Natural killer cell treated with Interleukin-12 subunit alpha and Interleukin-12 subunit beta and Interleukin-15 and Interleukin-18, amount 100 ng/mL, for 72 hours (primary cell): ENCODE measurements at regions not wholly inside any gene's neighbourhood (a gene's known extent, or its start where the extent isn't known, plus 50 kb on each side); places are given as distances from the start of the nearest gene placed in this dataset.

Experiments used
- ATAC-seq, 2 donors: fragments of 150-1000 bp; cut with Tn5 transposase in 1 of 2; sonication (Bioruptor Pico), chemical (Tn5 transposase) in 1 of 2; 2 replicates each; pipeline ENCODE4 v1.10.0; 2021
- DNase-seq: peaks from one replicate; pipeline ENCODE4 v3.0.0; 2022; ENCODE audit warnings: low spot score
- H3K27ac Mint-ChIP-seq, 2 donors: 1 replicate in 1 of 2; 2 replicates in 1 of 2; pipeline ENCODE4 v1.8.0; 2022; ENCODE audit warnings: mixed read lengths in 2 of 2, mild to moderate bottlenecking in 1 of 2, moderate library complexity in 1 of 2
- H3K27me3 Mint-ChIP-seq, 2 donors: 1 replicate in 1 of 2; 2 replicates in 1 of 2; pipeline ENCODE4 v1.8.0; 2022; ENCODE audit warnings: mixed read lengths in 2 of 2
- H3K36me3 Mint-ChIP-seq: one replicate; pipeline ENCODE4 v1.8.0; 2022; ENCODE audit warnings: mixed read lengths
- H3K4me1 Mint-ChIP-seq, 2 donors: 1 replicate in 1 of 2; 2 replicates in 1 of 2; pipeline ENCODE4 v1.8.0; 2022; ENCODE audit warnings: low read depth in 2 of 2, mixed read lengths in 2 of 2, mild to moderate bottlenecking in 1 of 2
- H3K4me3 Mint-ChIP-seq: one replicate; pipeline ENCODE4 v1.8.0; 2022; ENCODE audit warnings: mixed read lengths
- H3K9me3 Mint-ChIP-seq: 2 replicates; pipeline ENCODE4 v1.8.0; 2022; ENCODE audit warnings: mixed read lengths

GRCh38 chr1:181142096-181142958 is 53.8 kb downstream of the IER5 start:
- ATAC-seq (peak; percentile 88 to 89), DNase-seq (peak; percentile 90)
- Mint-ChIP-seq H3K9me3 (no peaks in the 10 kb centered on the region), H3K4me1 (peaks cover 53 to 66% of the 10 kb centered on the region in 2 donors), H3K27me3 (peaks cover 0 to 8% of the 10 kb centered on the region in 2 donors), H3K27ac (peak overlapping the region; percentile 84 to 85), H3K4me3 (peak overlapping the region; percentile 70), H3K36me3 (no peaks in the 10 kb centered on the region)

DNA sequence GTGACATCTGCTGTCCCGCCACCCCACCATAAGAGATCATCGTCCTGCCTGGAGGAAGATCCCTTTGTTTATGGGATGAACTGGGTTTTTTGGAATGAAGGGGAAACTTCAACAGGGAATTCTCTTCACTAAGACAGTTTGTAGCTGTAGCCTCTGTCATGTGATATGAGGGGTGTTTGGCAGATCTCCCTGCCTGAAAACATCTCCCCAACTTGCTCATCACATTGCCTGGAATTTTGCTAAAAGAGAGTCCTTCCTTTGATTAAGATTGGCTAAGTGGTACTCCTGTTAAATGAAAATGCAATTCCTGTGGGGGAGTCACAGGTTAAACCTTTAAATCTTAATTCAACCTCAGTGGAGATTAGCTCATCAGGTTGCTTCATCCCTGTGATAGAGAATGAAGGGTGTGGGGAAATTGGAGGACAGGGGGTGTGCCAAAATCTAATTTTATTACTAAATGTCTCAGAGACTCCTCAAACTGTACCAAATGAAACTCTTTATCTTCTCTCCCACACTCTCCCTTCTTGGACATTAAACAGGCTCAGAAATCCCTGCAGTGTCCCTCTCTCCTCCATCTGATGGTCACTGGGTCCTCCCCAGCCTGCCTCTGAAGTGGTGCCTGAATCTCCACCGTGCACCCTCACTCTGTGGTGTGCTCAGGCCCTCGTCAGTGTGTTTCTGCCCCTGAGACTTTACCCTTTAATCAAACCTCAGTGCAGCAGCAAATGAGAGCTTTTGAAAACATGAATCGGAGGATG is 54.8 kb downstream of the IER5 start:
- DNase-seq (no peak), ATAC-seq (no peak)
- Mint-ChIP-seq H3K36me3 (no peaks in the 10 kb centered on the region), H3K27me3 (peaks cover 0 to 8% of the 10 kb centered on the region in 2 donors), H3K27ac (peak overlapping the region; percentile 44 to 85), H3K9me3 (no peaks in the 10 kb centered on the region), H3K4me1 (peaks cover 50 to 64% of the 10 kb centered on the region in 2 donors), H3K4me3 (no peak overlapping the region)

- no peak for DNase-seq
- no peaks in the 10 kb centered on the region for H3K9me3 Mint-ChIP-seq
- ATAC-seq = no peak
- peaks cover 0 to 8% of the 10 kb centered on the region in 2 donors for H3K27me3 Mint-ChIP-seq
- peak overlapping the region; percentile 44 to 85 for H3K27ac Mint-ChIP-seq
- no peaks in the 10 kb centered on the region for H3K36me3 Mint-ChIP-seq
- H3K4me1 Mint-ChIP-seq = peaks cover 49 to 64% of the 10 kb centered on the region in 2 donors
- no peak overlapping the region for H3K4me3 Mint-ChIP-seq
Measured at GRCh38 chr1:181144238-181144637, 55.7 kb downstream of the IER5 start.

DNA sequence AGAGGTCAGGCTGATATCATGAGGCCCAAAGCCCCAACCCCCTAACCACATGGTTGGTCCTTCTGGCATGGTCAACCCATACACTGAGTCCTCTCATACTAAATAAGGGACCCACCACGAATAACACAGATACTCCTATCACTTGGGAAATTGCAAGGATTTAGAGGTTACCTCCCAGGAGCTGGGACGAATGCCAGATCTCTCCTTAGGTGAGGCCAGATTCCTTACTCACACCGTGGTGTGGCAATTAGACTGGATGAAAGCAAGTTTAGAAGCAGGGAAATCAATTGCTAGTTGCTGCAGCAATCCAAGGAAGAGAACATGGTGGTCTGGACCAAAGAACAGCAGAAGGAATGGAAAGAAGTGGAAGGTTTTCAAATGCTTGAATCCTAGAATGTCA is 60.1 kb downstream of the IER5 start:
- Mint-ChIP-seq H3K4me3 (peak overlapping the region; percentile 70), H3K27me3 (peaks cover 0 to 4% of the 10 kb centered on the region in 2 donors), H3K27ac (peak overlapping the region; percentile 46 to 85), H3K36me3 (no peaks in the 10 kb centered on the region), H3K4me1 (peaks cover 39 to 54% of the 10 kb centered on the region in 2 donors), H3K9me3 (no peaks in the 10 kb centered on the region)
- ATAC-seq (no peak), DNase-seq (no peak)

- peak overlapping the region; percentile 46 to 85 for H3K27ac Mint-ChIP-seq
- no peaks in the 10 kb centered on the region for H3K36me3 Mint-ChIP-seq
- no peaks in the 10 kb centered on the region for H3K27me3 Mint-ChIP-seq
- H3K4me3 Mint-ChIP-seq = peak overlapping the region; percentile 70
- peaks cover 34 to 47% of the 10 kb centered on the region in 2 donors for H3K4me1 Mint-ChIP-seq
- ATAC-seq = peak; percentile 93
- peak; percentile 85 for DNase-seq
- H3K9me3 Mint-ChIP-seq = no peaks in the 10 kb centered on the region
Measured at GRCh38 chr1:181149326-181150125, 61.0 kb downstream of the IER5 start.

GRCh38 chr1:181150273-181150672 is 61.8 kb downstream of the IER5 start:
- H3K36me3 Mint-ChIP-seq = no peaks in the 10 kb centered on the region
- no peak for DNase-seq
- peaks cover 34 to 47% of the 10 kb centered on the region in 2 donors for H3K4me1 Mint-ChIP-seq
- no peaks in the 10 kb centered on the region for H3K9me3 Mint-ChIP-seq
- H3K27me3 Mint-ChIP-seq = no peaks in the 10 kb centered on the region
- H3K27ac Mint-ChIP-seq = peak overlapping the region in 1 of 2 donors; percentile 24
- no peak for ATAC-seq
- no peak overlapping the region for H3K4me3 Mint-ChIP-seq

GRCh38 chr1:181150842-181151241 is 62.3 kb downstream of the IER5 start:
- no peaks in the 10 kb centered on the region for H3K9me3 Mint-ChIP-seq

GRCh38 chr1:181151378-181152326 is 63.2 kb downstream of the IER5 start:
- H3K4me3 Mint-ChIP-seq = peak overlapping the region; percentile 21
- peak; percentile 59 to 71 for ATAC-seq
- H3K9me3 Mint-ChIP-seq = no peaks in the 10 kb centered on the region
- no peaks in the 10 kb centered on the region for H3K27me3 Mint-ChIP-seq
- no peaks in the 10 kb centered on the region for H3K36me3 Mint-ChIP-seq
- H3K27ac Mint-ChIP-seq = peak overlapping the region; percentile 5 to 55
- peaks cover 34 to 47% of the 10 kb centered on the region in 2 donors for H3K4me1 Mint-ChIP-seq
- no peak for DNase-seq

More at GRCh38 chr1:181150842-181151241, 62.3 kb downstream of the IER5 start:
- Mint-ChIP-seq H3K27ac (peak overlapping the region in 1 of 2 donors; percentile 24), H3K4me1 (peaks cover 34 to 47% of the 10 kb centered on the region in 2 donors), H3K36me3 (no peaks in the 10 kb centered on the region), H3K27me3 (no peaks in the 10 kb centered on the region), H3K4me3 (no peak overlapping the region)
- DNase-seq (no peak), ATAC-seq (no peak)

GRCh38 chr1:181152892-181153633 is 64.6 kb downstream of the IER5 start:
- no peak for DNase-seq

DNA sequence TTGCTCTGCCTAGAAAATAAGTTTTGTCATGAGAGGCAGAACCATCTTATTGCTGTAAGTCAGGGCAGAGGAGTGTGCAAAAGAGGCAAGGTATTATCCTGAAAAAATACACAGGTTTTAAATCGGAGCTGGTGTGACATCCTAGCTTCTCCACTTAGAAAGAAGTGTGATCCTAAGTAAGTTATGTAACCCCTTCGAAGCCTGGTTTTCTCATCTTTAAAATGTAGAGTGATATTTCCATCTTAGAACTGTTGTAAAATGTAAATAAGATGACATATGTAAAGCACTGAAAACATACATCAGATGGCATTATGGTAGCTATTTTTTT is 65.1 kb downstream of the IER5 start:
- Mint-ChIP-seq H3K4me1 (peaks cover 27 to 35% of the 10 kb centered on the region in 2 donors), H3K4me3 (no peak overlapping the region), H3K27me3 (peaks cover 4 to 8% of the 10 kb centered on the region in 2 donors), H3K9me3 (no peaks in the 10 kb centered on the region), H3K27ac (no peak overlapping the region), H3K36me3 (no peaks in the 10 kb centered on the region)
- ATAC-seq (no peak), DNase-seq (no peak)

More at GRCh38 chr1:181152892-181153633, 64.6 kb downstream of the IER5 start:
- ATAC-seq = no peak
- Mint-ChIP-seq H3K27ac (peak overlapping the region; percentile 5 to 13), H3K4me1 (peaks cover 29 to 39% of the 10 kb centered on the region in 2 donors), H3K4me3 (peak overlapping the region; percentile 32), H3K27me3 (peaks cover 4 to 8% of the 10 kb centered on the region in 2 donors), H3K36me3 (no peaks in the 10 kb centered on the region), H3K9me3 (no peaks in the 10 kb centered on the region)

GRCh38 chr1:181155339-181155738 is 66.8 kb downstream of the IER5 start:
- Mint-ChIP-seq H3K4me3 (no peak overlapping the region), H3K27ac (no peak overlapping the region), H3K9me3 (no peaks in the 10 kb centered on the region), H3K4me1 (peaks cover 29 to 33% of the 10 kb centered on the region in 2 donors), H3K36me3 (no peaks in the 10 kb centered on the region), H3K27me3 (peaks cover 4 to 8% of the 10 kb centered on the region in 2 donors)
- ATAC-seq (no peak), DNase-seq (no peak)
